ENCODE measurements at regions not wholly inside any gene's neighbourhood (a gene's known extent, or its start where the extent isn't known, plus 50 kb on each side); places are given as distances from the start of the nearest gene placed in this dataset.

- TF ChIP-seq CTCF (IDR thresholded peaks at IDR 0.05) (no peak), POLR2A (IDR thresholded peaks at IDR 0.05) (no peak)
Measured at GRCh38 chr5:174319551-174319950, 274.0 kb downstream of the NSG2 start.
